Fibroblast of mammary gland (primary cell): ENCODE measurements at regions not wholly inside any gene's neighbourhood (a gene's known extent, or its start where the extent isn't known, plus 50 kb on each side); places are given as distances from the start of the nearest gene placed in this dataset.

Experiments used
- DNase-seq: peaks from one replicate; pipeline ENCODE4 v3.0.0-alpha.2; 2010; ENCODE audit warnings: low read depth
- H3K4me3 ChIP-seq: 2 replicates; pipeline ENCODE4 v1.5.1; 2011; ENCODE audit warnings: low read depth, mild to moderate bottlenecking, low read length, moderate library complexity; ENCODE audit not compliant: control insufficient read depth
- CTCF ChIP-seq: conservative IDR thresholded peaks from 2 replicates; pipeline ENCODE4 v1.5.1; 2011; ENCODE audit warnings: low read depth, low read length, inconsistent platforms; ENCODE audit not compliant: control insufficient read depth, insufficient read depth

- DNase-seq: no peak
- H3K4me3 ChIP-seq: no peak overlapping the region
- TF ChIP-seq CTCF: no peak
Observed at GRCh38 chr4:181970366-181970765, 272.8 kb upstream of the TENM3 start.

DNA sequence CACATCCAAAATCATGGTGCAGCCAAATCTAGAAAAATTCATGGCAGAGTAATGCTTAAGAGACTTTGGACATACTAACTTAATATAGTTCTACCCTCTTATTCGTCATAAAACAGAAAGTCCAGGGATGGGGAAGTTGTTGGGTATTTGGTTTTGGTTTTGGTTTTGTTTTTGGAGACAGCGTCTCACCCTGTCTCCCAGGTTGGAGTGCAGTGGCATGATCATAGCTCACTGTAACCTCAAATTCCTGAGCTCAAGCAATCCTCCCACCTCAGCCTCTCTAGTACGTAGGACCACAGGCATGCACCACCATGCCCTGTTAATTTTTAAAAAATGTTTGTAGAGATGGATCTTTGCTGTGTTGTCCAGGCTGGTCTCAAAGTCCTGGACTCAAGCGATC lies 271.8 kb upstream of the TENM3 start:
- no peak overlapping the region for H3K4me3 ChIP-seq
- TF ChIP-seq CTCF: no peak

DNA sequence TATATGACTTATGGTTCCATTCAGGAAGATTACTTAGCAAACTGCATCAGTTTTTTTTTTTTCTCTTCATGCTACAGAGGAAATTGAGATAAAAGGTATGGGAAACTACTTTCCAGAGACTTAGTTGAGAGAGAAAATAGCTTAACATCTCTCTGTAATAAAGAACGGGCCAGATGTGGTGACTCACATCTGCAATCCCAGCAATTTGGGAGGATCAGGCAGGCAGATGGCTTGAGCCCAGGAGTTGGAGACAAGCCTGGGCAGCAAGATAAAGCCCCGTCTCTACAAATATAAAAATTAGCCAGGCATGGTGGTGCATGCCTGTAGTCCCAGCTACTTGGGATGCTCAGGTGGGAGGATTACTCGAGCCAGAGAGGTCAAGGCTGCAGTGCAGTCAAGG lies 271.2 kb upstream of the TENM3 start:
- DNase-seq: peak; percentile 77
- H3K4me3 ChIP-seq: no peak overlapping the region
- no peak for TF ChIP-seq CTCF

More for the DNA sequence above, 271.8 kb upstream of the TENM3 start:
- no peak for DNase-seq

DNA sequence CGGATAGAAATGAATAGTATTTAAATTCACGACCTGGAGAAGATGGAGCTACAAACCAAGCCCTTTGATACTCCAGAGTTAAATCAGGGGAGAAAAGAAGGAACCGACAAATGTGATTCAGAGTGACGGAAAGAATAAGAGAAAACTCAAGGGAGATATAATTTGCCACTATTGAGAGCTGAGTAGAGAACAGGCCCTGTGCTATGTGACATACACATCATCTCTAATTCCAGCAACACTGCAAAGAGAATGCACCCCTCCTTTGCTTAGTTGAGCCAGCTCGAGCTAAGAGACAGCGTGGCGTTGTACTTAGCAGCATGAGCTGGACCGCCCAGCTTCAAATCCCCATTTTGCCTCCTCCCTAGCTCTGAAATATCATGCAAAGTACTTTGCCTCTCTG lies 266.4 kb upstream of the TENM3 start:
- TF ChIP-seq CTCF: no peak
- no peak overlapping the region for H3K4me3 ChIP-seq
- no peak for DNase-seq

- TF ChIP-seq CTCF: no peak
- DNase-seq: no peak
- H3K4me3 ChIP-seq: no peak overlapping the region
Observed at GRCh38 chr4:181982437-181982836, 260.8 kb upstream of the TENM3 start.

- DNase-seq: no peak
- H3K4me3 ChIP-seq: no peak overlapping the region
- no peak for TF ChIP-seq CTCF
Observed at GRCh38 chr4:181982856-181983255, 260.3 kb upstream of the TENM3 start.

DNA sequence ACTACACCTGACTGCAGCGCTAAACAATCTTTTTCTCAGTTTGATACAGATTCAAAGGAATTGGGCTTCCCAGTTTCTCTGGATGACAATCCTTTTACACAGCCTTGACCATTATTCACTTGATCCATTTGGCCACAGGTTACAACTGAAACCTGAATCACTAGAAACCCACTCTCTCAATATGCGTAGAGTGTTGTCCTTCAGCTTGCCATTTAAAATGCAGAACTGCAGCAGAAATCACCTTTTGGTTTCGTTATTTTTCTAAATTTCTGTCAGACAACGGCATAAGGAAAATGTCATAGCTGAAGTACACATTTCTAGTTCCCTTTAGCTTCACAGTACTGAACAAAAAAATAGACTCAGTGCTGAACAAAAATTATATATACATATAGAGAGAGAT lies 255.8 kb upstream of the TENM3 start:
- TF ChIP-seq CTCF: no peak
- H3K4me3 ChIP-seq: no peak overlapping the region

More for the DNA sequence above, 255.8 kb upstream of the TENM3 start:
- DNase-seq: no peak
